ENCODE measurements at regions not wholly inside any gene's neighbourhood (a gene's known extent, or its start where the extent isn't known, plus 50 kb on each side); places are given as distances from the start of the nearest gene placed in this dataset.

DNA sequence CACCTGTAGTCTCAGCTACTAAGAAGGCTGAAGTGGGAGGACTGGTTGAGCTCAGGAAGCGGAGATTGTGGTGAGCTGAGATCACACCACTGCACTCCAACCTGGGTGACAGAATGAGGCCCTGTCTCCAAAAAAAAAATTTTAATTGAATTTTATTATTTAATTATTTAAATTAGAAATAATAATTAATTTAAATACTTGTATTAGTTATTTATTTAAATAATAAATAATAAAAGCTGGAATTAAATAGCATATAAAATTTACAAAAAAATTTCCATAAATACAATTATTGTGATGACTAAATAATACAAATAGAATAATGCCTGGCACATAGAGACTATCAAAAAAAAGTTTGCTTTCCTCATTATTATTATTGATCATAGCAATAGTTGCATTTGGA, 371.5 kb downstream of the KCNA4 start:
- Histone ChIP-seq H3K27me3 (ENCODE audit: control insufficient read depth, insufficient read depth, low read length) (no peaks in the 10 kb centered on the region), H3K36me3 (ENCODE audit: control insufficient read depth, insufficient read depth, low read length) (no peaks in the 10 kb centered on the region), H3K4me1 (ENCODE audit: control insufficient read depth, insufficient read depth, low read length) (no peaks in the 10 kb centered on the region), H3K9me3 (ENCODE audit: control insufficient read depth, insufficient read depth, low read depth, low read length) (no peaks in the 10 kb centered on the region), H3K4me3 (ENCODE audit: low read depth in 2 of 2, low read length in 2 of 2) (no peak overlapping the region), H3K27ac (ENCODE audit: low read length) (no peak overlapping the region)
- no peak for ATAC-seq
- ChIA-PET POLR2A (no interaction called here), CTCF (no interaction called here)
- intact Hi-C loops (cut with micrococcal nuclease; ENCODE audit: unreplicated experiment) (no loop called here), in situ Hi-C loops (cut with HindIII; ENCODE audit: low pct_unique_long_range_greater_than_20kb, low sequenced_read_pairs) (no loop called here)
- no TSS peak for BruUV-seq (replicated peaks)
- no peak for TF ChIP-seq TCF7L2 (IDR thresholded peaks at IDR 0.05; ENCODE audit: low read depth, low read length)
- TF ChIP-seq, protein P1, sequence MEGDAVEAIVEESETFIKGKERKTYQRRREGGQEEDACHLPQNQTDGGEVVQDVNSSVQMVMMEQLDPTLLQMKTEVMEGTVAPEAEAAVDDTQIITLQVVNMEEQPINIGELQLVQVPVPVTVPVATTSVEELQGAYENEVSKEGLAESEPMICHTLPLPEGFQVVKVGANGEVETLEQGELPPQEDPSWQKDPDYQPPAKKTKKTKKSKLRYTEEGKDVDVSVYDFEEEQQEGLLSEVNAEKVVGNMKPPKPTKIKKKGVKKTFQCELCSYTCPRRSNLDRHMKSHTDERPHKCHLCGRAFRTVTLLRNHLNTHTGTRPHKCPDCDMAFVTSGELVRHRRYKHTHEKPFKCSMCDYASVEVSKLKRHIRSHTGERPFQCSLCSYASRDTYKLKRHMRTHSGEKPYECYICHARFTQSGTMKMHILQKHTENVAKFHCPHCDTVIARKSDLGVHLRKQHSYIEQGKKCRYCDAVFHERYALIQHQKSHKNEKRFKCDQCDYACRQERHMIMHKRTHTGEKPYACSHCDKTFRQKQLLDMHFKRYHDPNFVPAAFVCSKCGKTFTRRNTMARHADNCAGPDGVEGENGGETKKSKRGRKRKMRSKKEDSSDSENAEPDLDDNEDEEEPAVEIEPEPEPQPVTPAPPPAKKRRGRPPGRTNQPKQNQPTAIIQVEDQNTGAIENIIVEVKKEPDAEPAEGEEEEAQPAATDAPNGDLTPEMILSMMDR (IDR thresholded peaks at IDR 0.05) = no peak
- TF ChIP-seq, protein P2, sequence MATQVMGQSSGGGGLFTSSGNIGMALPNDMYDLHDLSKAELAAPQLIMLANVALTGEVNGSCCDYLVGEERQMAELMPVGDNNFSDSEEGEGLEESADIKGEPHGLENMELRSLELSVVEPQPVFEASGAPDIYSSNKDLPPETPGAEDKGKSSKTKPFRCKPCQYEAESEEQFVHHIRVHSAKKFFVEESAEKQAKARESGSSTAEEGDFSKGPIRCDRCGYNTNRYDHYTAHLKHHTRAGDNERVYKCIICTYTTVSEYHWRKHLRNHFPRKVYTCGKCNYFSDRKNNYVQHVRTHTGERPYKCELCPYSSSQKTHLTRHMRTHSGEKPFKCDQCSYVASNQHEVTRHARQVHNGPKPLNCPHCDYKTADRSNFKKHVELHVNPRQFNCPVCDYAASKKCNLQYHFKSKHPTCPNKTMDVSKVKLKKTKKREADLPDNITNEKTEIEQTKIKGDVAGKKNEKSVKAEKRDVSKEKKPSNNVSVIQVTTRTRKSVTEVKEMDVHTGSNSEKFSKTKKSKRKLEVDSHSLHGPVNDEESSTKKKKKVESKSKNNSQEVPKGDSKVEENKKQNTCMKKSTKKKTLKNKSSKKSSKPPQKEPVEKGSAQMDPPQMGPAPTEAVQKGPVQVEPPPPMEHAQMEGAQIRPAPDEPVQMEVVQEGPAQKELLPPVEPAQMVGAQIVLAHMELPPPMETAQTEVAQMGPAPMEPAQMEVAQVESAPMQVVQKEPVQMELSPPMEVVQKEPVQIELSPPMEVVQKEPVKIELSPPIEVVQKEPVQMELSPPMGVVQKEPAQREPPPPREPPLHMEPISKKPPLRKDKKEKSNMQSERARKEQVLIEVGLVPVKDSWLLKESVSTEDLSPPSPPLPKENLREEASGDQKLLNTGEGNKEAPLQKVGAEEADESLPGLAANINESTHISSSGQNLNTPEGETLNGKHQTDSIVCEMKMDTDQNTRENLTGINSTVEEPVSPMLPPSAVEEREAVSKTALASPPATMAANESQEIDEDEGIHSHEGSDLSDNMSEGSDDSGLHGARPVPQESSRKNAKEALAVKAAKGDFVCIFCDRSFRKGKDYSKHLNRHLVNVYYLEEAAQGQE (IDR thresholded peaks at IDR 0.05; ENCODE audit: insufficient read depth in 1 of 2, low read depth in 2 of 2, low read length in 1 of 2) = no peak
- no peak for TF ChIP-seq POLR2AphosphoS5 (IDR thresholded peaks at IDR 0.05; ENCODE audit: low read depth, low read length)
- no peak for TF ChIP-seq SIN3A (IDR thresholded peaks at IDR 0.05; ENCODE audit: borderline replicate concordance, insufficient read depth, low read depth, low read length)
- no peak for DNase-seq (ENCODE audit: low read depth, low spot score)

DNA sequence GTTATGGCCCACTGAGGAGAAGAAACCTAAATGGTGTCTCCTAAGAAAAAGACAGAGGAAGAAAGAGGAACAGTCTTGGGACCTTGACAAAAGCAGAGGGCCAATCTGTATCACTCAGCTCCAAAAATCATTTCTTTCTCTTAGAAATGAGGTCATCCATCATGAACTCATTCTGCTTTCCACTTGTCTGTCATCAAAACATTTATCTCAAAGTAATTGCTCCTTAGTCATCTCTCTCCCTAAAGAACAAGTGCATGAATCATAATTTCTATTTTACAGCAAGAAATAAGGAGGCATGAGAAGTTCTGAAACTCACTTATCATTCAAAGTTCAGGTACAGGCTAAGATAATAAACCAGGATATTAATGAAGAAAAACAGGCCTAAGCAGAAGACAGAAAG, 375.6 kb downstream of the KCNA4 start:
- intact Hi-C loops (cut with micrococcal nuclease; ENCODE audit: unreplicated experiment) (no loop called here), in situ Hi-C loops (cut with HindIII; ENCODE audit: low pct_unique_long_range_greater_than_20kb, low sequenced_read_pairs) (no loop called here)
- Histone ChIP-seq H3K27ac (ENCODE audit: low read length) (no peak overlapping the region), H3K9me3 (ENCODE audit: control insufficient read depth, insufficient read depth, low read depth, low read length) (no peaks in the 10 kb centered on the region), H3K4me3 (ENCODE audit: low read depth in 2 of 2, low read length in 2 of 2) (no peak overlapping the region), H3K4me1 (ENCODE audit: control insufficient read depth, insufficient read depth, low read length) (no peaks in the 10 kb centered on the region), H3K27me3 (ENCODE audit: control insufficient read depth, insufficient read depth, low read length) (no peaks in the 10 kb centered on the region), H3K36me3 (ENCODE audit: control insufficient read depth, insufficient read depth, low read length) (no peaks in the 10 kb centered on the region)
- BruUV-seq (replicated peaks) = no TSS peak
- no peak for ATAC-seq
- TF ChIP-seq TCF7L2 (IDR thresholded peaks at IDR 0.05; ENCODE audit: low read depth, low read length) (no peak), SIN3A (IDR thresholded peaks at IDR 0.05; ENCODE audit: borderline replicate concordance, insufficient read depth, low read depth, low read length) (no peak), POLR2AphosphoS5 (IDR thresholded peaks at IDR 0.05; ENCODE audit: low read depth, low read length) (no peak)
- TF ChIP-seq, protein P2 (IDR thresholded peaks at IDR 0.05; ENCODE audit: insufficient read depth in 1 of 2, low read depth in 2 of 2, low read length in 1 of 2) = no peak
- TF ChIP-seq, protein P1 (IDR thresholded peaks at IDR 0.05) = no peak
- POLR2A ChIA-PET = no interaction called here
- CTCF ChIA-PET = no interaction called here
- no peak for DNase-seq (ENCODE audit: low read depth, low spot score)
